ENCODE measurements at regions not wholly inside any gene's neighbourhood (a gene's known extent, or its start where the extent isn't known, plus 50 kb on each side); places are given as distances from the start of the nearest gene placed in this dataset.

DNA sequence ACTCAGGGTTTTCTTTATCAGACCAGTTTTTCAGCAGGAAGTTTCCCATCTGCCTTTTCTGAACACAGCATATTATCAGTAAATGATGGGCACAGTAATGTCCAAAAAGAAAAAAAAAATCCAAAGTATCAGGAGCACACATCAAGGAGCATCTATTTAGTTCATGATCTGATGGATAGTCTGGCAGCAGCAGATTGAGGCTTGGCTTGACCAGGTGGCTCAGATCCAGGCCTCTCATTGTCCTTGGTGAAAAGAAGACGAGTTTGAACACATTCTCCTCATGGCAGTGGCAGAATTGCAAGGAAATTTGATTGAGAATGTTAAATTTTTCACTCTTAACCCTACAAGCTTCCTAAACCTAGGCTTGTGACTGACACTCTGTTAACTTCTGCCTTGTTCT, 192.9 kb downstream of the OXSM start:
- Histone ChIP-seq H3K79me1 (ENCODE audit: low read depth, low read length) (no peaks in the 10 kb centered on the region), H3K79me2 (ENCODE audit: control insufficient read depth in 1 of 2, insufficient read depth in 2 of 2, low read length in 2 of 2) (no peaks in the 10 kb centered on the region), H3K27ac (ENCODE audit: low read depth, low read length) (no peak overlapping the region), H4K91ac (replicated peaks; ENCODE audit: insufficient read length, low read length) (no peak overlapping the region), H3K36me3 (ENCODE audit: control insufficient read depth in 2 of 4, insufficient read depth in 4 of 4, low read length in 3 of 4) (no peaks in the 10 kb centered on the region), H3K56ac (replicated peaks; ENCODE audit: insufficient read length, low read depth, low read length) (no peak overlapping the region), H3K23ac (ENCODE audit: insufficient read length) (no peak overlapping the region), H3K4me1 (replicated peaks in 1 of 4; ENCODE audit: control insufficient read depth in 3 of 4, insufficient read depth in 4 of 4, low read length in 3 of 4) (no peaks in the 10 kb centered on the region), H4K5ac (ENCODE audit: insufficient read length, low read depth, low read length) (no peak overlapping the region), H4K8ac (ENCODE audit: extremely low read depth, insufficient read depth, low read length) (no peak overlapping the region), H3K9me3 (ENCODE audit: insufficient read depth in 2 of 2, low read depth in 1 of 2, low read length in 1 of 2) (no peaks in the 10 kb centered on the region), H4K20me1 (replicated peaks in 1 of 2; ENCODE audit: control insufficient read depth in 1 of 2, insufficient read depth in 2 of 2, low read length in 2 of 2) (no peaks in the 10 kb centered on the region), H2BK20ac (ENCODE audit: low read length) (no peak overlapping the region), H2BK15ac (ENCODE audit: low read length) (no peak overlapping the region), H2BK12ac (ENCODE audit: low read depth, low read length) (no peak overlapping the region), H3K14ac (ENCODE audit: insufficient read length) (no peak overlapping the region), H3K4me2 (ENCODE audit: insufficient read depth in 1 of 2, low read depth in 2 of 2, low read length in 2 of 2) (no peak overlapping the region), H2BK5ac (ENCODE audit: low read depth, low read length) (no peak overlapping the region), H3K27me3 (replicated peaks in 1 of 4; ENCODE audit: control insufficient read depth in 3 of 4, extremely low read depth in 1 of 4, insufficient read depth in 3 of 4, low read length in 3 of 4) (no peaks in the 10 kb centered on the region), H3K9ac (replicated peaks in 1 of 4; ENCODE audit: extremely low read depth in 1 of 4, low read depth in 3 of 4, low read length in 3 of 4) (no peak overlapping the region), H2AK5ac (ENCODE audit: low read depth, low read length) (no peak overlapping the region), H3K23me2 (ENCODE audit: low read depth, low read length) (no peaks in the 10 kb centered on the region), H2BK120ac (replicated peaks; ENCODE audit: low read depth, low read length) (no peak overlapping the region), H2AFZ (ENCODE audit: low read length) (no peak overlapping the region), H3K4me3 (ENCODE audit: extremely low read depth in 1 of 4, insufficient read depth in 2 of 4, low read depth in 3 of 4, low read length in 4 of 4) (no peak overlapping the region), H3K4ac (replicated peaks; ENCODE audit: insufficient read length, low read depth, low read length) (no peak overlapping the region), H3K18ac (ENCODE audit: extremely low read depth, low read length) (no peak overlapping the region)
- ChIA-PET POLR2A (ENCODE audit: partially characterized antibody) (no interaction called here), CTCF (ENCODE audit: partially characterized antibody) (interaction anchor here (1.4 to 2.4 kb wide), 4 partner anchors 10 to 34 kb away, joined by 3 to 8 read pairs (median 3); no protein-coding TSS in a partner anchor)
- WGBS, 2 experiments (ENCODE audit: extremely low coverage in 1 of 2, insufficient coverage in 1 of 2, insufficient read length in 1 of 2, insufficient replicate concordance in 2 of 2, low coverage in 1 of 2, low lambda C conversion rate in 2 of 2, missing lambda C conversion rate in 1 of 2), result 89% methylated on average over 1 of the region's 1 CpG; no CpG with 5 or more reads in 1 of the 2 experiments
- FAIRE-seq (no peak), DNase-seq (ENCODE audit: low read depth in 1 of 2, low spot score in 2 of 2) (no peak)
- TF ChIP-seq, protein P1, sequence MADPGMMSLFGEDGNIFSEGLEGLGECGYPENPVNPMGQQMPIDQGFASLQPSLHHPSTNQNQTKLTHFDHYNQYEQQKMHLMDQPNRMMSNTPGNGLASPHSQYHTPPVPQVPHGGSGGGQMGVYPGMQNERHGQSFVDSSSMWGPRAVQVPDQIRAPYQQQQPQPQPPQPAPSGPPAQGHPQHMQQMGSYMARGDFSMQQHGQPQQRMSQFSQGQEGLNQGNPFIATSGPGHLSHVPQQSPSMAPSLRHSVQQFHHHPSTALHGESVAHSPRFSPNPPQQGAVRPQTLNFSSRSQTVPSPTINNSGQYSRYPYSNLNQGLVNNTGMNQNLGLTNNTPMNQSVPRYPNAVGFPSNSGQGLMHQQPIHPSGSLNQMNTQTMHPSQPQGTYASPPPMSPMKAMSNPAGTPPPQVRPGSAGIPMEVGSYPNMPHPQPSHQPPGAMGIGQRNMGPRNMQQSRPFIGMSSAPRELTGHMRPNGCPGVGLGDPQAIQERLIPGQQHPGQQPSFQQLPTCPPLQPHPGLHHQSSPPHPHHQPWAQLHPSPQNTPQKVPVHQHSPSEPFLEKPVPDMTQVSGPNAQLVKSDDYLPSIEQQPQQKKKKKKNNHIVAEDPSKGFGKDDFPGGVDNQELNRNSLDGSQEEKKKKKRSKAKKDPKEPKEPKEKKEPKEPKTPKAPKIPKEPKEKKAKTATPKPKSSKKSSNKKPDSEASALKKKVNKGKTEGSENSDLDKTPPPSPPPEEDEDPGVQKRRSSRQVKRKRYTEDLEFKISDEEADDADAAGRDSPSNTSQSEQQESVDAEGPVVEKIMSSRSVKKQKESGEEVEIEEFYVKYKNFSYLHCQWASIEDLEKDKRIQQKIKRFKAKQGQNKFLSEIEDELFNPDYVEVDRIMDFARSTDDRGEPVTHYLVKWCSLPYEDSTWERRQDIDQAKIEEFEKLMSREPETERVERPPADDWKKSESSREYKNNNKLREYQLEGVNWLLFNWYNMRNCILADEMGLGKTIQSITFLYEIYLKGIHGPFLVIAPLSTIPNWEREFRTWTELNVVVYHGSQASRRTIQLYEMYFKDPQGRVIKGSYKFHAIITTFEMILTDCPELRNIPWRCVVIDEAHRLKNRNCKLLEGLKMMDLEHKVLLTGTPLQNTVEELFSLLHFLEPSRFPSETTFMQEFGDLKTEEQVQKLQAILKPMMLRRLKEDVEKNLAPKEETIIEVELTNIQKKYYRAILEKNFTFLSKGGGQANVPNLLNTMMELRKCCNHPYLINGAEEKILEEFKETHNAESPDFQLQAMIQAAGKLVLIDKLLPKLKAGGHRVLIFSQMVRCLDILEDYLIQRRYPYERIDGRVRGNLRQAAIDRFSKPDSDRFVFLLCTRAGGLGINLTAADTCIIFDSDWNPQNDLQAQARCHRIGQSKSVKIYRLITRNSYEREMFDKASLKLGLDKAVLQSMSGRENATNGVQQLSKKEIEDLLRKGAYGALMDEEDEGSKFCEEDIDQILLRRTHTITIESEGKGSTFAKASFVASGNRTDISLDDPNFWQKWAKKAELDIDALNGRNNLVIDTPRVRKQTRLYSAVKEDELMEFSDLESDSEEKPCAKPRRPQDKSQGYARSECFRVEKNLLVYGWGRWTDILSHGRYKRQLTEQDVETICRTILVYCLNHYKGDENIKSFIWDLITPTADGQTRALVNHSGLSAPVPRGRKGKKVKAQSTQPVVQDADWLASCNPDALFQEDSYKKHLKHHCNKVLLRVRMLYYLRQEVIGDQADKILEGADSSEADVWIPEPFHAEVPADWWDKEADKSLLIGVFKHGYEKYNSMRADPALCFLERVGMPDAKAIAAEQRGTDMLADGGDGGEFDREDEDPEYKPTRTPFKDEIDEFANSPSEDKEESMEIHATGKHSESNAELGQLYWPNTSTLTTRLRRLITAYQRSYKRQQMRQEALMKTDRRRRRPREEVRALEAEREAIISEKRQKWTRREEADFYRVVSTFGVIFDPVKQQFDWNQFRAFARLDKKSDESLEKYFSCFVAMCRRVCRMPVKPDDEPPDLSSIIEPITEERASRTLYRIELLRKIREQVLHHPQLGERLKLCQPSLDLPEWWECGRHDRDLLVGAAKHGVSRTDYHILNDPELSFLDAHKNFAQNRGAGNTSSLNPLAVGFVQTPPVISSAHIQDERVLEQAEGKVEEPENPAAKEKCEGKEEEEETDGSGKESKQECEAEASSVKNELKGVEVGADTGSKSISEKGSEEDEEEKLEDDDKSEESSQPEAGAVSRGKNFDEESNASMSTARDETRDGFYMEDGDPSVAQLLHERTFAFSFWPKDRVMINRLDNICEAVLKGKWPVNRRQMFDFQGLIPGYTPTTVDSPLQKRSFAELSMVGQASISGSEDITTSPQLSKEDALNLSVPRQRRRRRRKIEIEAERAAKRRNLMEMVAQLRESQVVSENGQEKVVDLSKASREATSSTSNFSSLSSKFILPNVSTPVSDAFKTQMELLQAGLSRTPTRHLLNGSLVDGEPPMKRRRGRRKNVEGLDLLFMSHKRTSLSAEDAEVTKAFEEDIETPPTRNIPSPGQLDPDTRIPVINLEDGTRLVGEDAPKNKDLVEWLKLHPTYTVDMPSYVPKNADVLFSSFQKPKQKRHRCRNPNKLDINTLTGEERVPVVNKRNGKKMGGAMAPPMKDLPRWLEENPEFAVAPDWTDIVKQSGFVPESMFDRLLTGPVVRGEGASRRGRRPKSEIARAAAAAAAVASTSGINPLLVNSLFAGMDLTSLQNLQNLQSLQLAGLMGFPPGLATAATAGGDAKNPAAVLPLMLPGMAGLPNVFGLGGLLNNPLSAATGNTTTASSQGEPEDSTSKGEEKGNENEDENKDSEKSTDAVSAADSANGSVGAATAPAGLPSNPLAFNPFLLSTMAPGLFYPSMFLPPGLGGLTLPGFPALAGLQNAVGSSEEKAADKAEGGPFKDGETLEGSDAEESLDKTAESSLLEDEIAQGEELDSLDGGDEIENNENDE (IDR thresholded peaks at IDR 0.05; ENCODE audit: insufficient replicate concordance, low read length), result no peak
